Left ventricle myocardium superior (tissue), 1 donor: ENCODE measurements at regions not wholly inside any gene's neighbourhood (a gene's known extent, or its start where the extent isn't known, plus 50 kb on each side); places are given as distances from the start of the nearest gene placed in this dataset.
A peak's percentile ranks its signal among the peaks of the same experiment; 100 is the strongest.
"Not testable (repeated sequence)": the region's sequence is repeated elsewhere in the genome, so short reads cannot be mapped to it uniquely, and the experiment has no call there.

Experiments used
- ATAC-seq: fragments of 200-7000 bp; cut with Tn5 transposase; one replicate; pipeline ENCODE4 v1.9.1; 2020; ENCODE audit warnings: mild to moderate bottlenecking, moderate library complexity
- DNase-seq: peaks from one replicate; pipeline ENCODE4 v3.0.0-alpha.2; 2020
- intact Hi-C: fragments of 100-400 bp; cut with micrococcal nuclease; formaldehyde crosslinking; loops from one replicate; pipeline ENCODE4 v1.11.0; 2022
- donor health status: DM: no; HTN: yes; CAD: no; lungs with severe emphysema.

GRCh38 chr12:111150360-111150759 is 218.5 kb downstream of the PHETA1 start:
- DNase-seq: no peak
- intact Hi-C loops: no loop called here
- no peak for ATAC-seq

- intact Hi-C loops: no loop called here
- DNase-seq: no peak
- ATAC-seq: no peak
Observed at GRCh38 chr12:111149299-111149698, 219.6 kb downstream of the PHETA1 start.

- no peak for ATAC-seq
- DNase-seq: no peak
- intact Hi-C loops: no loop called here
Observed at GRCh38 chr12:111148005-111148404, 220.9 kb downstream of the PHETA1 start.

GRCh38 chr12:111143271-111143670 is 222.9 kb upstream of the MYL2 start:
- DNase-seq: no peak
- intact Hi-C loops: no loop called here
- ATAC-seq: no peak

GRCh38 chr12:111141205-111141604 is 220.8 kb upstream of the MYL2 start:
- DNase-seq: no peak
- no peak for ATAC-seq
- intact Hi-C loops: no loop called here

- ATAC-seq: no peak
Observed at GRCh38 chr12:111138016-111138415, 217.6 kb upstream of the MYL2 start.

GRCh38 chr12:111135293-111135832 is 215.0 kb upstream of the MYL2 start:
- intact Hi-C loops: no loop called here
- no peak for DNase-seq
- no peak for ATAC-seq

More at GRCh38 chr12:111138016-111138415, 217.6 kb upstream of the MYL2 start:
- no peak for DNase-seq
- intact Hi-C loops: no loop called here

- DNase-seq (no peak), ATAC-seq (no peak)
- intact Hi-C loops: no loop called here
Observed at GRCh38 chr12:111130336-111130735, 210.0 kb upstream of the MYL2 start.

- no peak for DNase-seq
- intact Hi-C loops: no loop called here
- no peak for ATAC-seq
Observed at GRCh38 chr12:111129149-111129767, 208.9 kb upstream of the MYL2 start.

GRCh38 chr12:111126331-111126730 is 206.0 kb upstream of the MYL2 start:
- DNase-seq (no peak), ATAC-seq (peak; percentile 62)
- intact Hi-C loops: no loop called here

- DNase-seq: no peak
- ATAC-seq: no peak
- intact Hi-C loops: no loop called here
Observed at GRCh38 chr12:111124183-111124582, 203.8 kb upstream of the MYL2 start.

- ATAC-seq (no peak), DNase-seq (no peak)
- intact Hi-C loops: no loop called here
Observed at GRCh38 chr12:111123390-111123789, 203.0 kb upstream of the MYL2 start.

GRCh38 chr12:111122458-111122878 is 202.1 kb upstream of the MYL2 start:
- ATAC-seq: no peak
- intact Hi-C loops: no loop called here
- DNase-seq: no peak

- intact Hi-C loops: no loop called here
- ATAC-seq: peak; percentile 80
- no peak for DNase-seq
Observed at GRCh38 chr12:111121840-111122239, 201.5 kb upstream of the MYL2 start.

- intact Hi-C loops: no loop called here
- ATAC-seq (no peak), DNase-seq (no peak)
Observed at GRCh38 chr12:111120578-111120977, 200.2 kb upstream of the MYL2 start.

GRCh38 chr12:111117017-111117416 is 196.6 kb upstream of the MYL2 start:
- intact Hi-C loops: no loop called here

GRCh38 chr12:111113313-111113712 is 192.9 kb upstream of the MYL2 start:
- DNase-seq, ATAC-seq, intact Hi-C loops: not testable (repeated sequence)

More at GRCh38 chr12:111117017-111117416, 196.6 kb upstream of the MYL2 start:
- no peak for ATAC-seq
- DNase-seq: no peak

GRCh38 chr12:111112311-111113098 is 192.1 kb upstream of the MYL2 start:
- DNase-seq: no peak
- no peak for ATAC-seq
- intact Hi-C loops: no loop called here

- no peak for ATAC-seq
- intact Hi-C loops: no loop called here
Observed at GRCh38 chr12:111111681-111112080, 191.3 kb upstream of the MYL2 start.

GRCh38 chr12:111110556-111110955 is 190.2 kb upstream of the MYL2 start:
- DNase-seq (no peak), ATAC-seq (no peak)
- intact Hi-C loops: no loop called here

More at GRCh38 chr12:111111681-111112080, 191.3 kb upstream of the MYL2 start:
- DNase-seq: no peak

- DNase-seq (no peak), ATAC-seq (no peak)
- intact Hi-C loops: no loop called here
Observed at GRCh38 chr12:111108726-111109125, 188.3 kb upstream of the MYL2 start.
